ENCODE measurements at regions not wholly inside any gene's neighbourhood (a gene's known extent, or its start where the extent isn't known, plus 50 kb on each side); places are given as distances from the start of the nearest gene placed in this dataset.

DNA sequence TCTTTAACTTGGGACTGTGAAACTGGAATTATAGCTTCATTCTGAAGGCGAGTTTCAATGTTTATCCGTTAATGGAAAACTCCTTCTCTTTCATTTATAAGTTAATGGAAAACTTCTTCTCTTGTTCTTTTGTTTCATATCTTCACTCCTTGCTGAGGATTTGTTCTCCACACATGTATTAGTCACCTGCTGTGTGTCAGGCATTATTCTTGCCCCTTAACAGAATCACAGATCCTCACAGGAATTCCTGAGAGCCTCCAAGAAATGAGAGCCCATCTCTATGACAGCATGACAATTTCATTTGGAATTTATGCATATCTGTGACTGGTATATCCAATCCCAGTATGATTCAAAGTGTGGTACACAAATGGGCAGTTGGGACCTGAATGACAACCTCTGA, 545.8 kb downstream of the BCL11A start:
- H3K36me3 ChIP-seq (ENCODE audit: control insufficient read depth in 2 of 2, insufficient read depth in 2 of 2, low read length in 1 of 2) = no peaks in the 10 kb centered on the region
- no peak overlapping the region for H3K9ac ChIP-seq (ENCODE audit: control insufficient read depth, insufficient read depth, low read length)
- no TSS peak for BruUV-seq (replicated peaks)
- H4K20me1 ChIP-seq (ENCODE audit: control insufficient read depth, insufficient read depth) = no peaks in the 10 kb centered on the region
- intact Hi-C loops (cut with micrococcal nuclease; ENCODE audit: unreplicated experiment) (no loop called here), in situ Hi-C loops (cut with MboI) (no loop called here)
- ChIA-PET CTCF (no interaction called here), SMC1A (ENCODE audit: uncharacterized antibody, unreplicated experiment) (no interaction called here), RAD21 (ENCODE audit: unreplicated experiment) (no interaction called here), POLR2A (no interaction called here)
- TF ChIP-seq, protein P1, sequence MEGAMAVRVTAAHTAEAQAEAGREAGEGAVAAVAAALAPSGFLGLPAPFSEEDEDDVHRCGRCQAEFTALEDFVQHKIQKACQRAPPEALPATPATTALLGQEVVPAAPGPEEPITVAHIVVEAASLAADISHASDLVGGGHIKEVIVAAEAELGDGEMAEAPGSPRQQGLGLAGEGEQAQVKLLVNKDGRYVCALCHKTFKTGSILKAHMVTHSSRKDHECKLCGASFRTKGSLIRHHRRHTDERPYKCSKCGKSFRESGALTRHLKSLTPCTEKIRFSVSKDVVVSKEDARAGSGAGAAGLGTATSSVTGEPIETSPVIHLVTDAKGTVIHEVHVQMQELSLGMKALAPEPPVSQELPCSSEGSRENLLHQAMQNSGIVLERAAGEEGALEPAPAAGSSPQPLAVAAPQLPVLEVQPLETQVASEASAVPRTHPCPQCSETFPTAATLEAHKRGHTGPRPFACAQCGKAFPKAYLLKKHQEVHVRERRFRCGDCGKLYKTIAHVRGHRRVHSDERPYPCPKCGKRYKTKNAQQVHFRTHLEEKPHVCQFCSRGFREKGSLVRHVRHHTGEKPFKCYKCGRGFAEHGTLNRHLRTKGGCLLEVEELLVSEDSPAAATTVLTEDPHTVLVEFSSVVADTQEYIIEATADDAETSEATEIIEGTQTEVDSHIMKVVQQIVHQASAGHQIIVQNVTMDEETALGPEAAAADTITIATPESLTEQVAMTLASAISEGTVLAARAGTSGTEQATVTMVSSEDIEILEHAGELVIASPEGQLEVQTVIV (IDR thresholded peaks at IDR 0.05; ENCODE audit: borderline replicate concordance, partially characterized antibody) = no peak
- no peak for TF ChIP-seq NR2C1 (IDR thresholded peaks at IDR 0.05)
- no peak for TF ChIP-seq HDAC2 (IDR thresholded peaks at IDR 0.05)
- no peak for TF ChIP-seq SUZ12 (IDR thresholded peaks at IDR 0.05; ENCODE audit: unreplicated experiment)
- no peak for TF ChIP-seq BMI1 (IDR thresholded peaks at IDR 0.05; ENCODE audit: borderline replicate concordance)
- TF ChIP-seq, protein P2, sequence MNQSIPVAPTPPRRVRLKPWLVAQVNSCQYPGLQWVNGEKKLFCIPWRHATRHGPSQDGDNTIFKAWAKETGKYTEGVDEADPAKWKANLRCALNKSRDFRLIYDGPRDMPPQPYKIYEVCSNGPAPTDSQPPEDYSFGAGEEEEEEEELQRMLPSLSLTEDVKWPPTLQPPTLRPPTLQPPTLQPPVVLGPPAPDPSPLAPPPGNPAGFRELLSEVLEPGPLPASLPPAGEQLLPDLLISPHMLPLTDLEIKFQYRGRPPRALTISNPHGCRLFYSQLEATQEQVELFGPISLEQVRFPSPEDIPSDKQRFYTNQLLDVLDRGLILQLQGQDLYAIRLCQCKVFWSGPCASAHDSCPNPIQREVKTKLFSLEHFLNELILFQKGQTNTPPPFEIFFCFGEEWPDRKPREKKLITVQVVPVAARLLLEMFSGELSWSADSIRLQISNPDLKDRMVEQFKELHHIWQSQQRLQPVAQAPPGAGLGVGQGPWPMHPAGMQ (IDR thresholded peaks at IDR 0.05; ENCODE audit: borderline replicate concordance) = no peak
- no peak for TF ChIP-seq ZNF217 (IDR thresholded peaks at IDR 0.05)
- TF ChIP-seq, protein P3, sequence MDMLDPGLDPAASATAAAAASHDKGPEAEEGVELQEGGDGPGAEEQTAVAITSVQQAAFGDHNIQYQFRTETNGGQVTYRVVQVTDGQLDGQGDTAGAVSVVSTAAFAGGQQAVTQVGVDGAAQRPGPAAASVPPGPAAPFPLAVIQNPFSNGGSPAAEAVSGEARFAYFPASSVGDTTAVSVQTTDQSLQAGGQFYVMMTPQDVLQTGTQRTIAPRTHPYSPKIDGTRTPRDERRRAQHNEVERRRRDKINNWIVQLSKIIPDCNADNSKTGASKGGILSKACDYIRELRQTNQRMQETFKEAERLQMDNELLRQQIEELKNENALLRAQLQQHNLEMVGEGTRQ (IDR thresholded peaks at IDR 0.05; ENCODE audit: borderline replicate concordance, low read depth, low read length) = no peak
- no peaks in the 10 kb centered on the region for H3K4me1 ChIP-seq (ENCODE audit: control insufficient read depth, insufficient read depth, low read length)
- no peaks in the 10 kb centered on the region for H3K27me3 ChIP-seq (replicated peaks in 1 of 2; ENCODE audit: control insufficient read depth in 2 of 2, insufficient read depth in 2 of 2, low read length in 1 of 2)
- H3K79me2 ChIP-seq (ENCODE audit: control insufficient read depth, insufficient read depth, low read length) = no peaks in the 10 kb centered on the region
- DNase-seq (ENCODE audit: low read depth, low spot score) = no peak
- no peak overlapping the region for H3K27ac ChIP-seq (ENCODE audit: control insufficient read depth, insufficient read depth)
- ATAC-seq = no peak
- H3K4me2 ChIP-seq (ENCODE audit: control insufficient read depth, insufficient read depth) = no peak overlapping the region
- H2AFZ ChIP-seq (ENCODE audit: control insufficient read depth, low read depth, low read length) = no peak overlapping the region
- no peak overlapping the region for H3K4me3 ChIP-seq
- 17% methylated on average over 2 of the region's 2 CpGs for WGBS (ENCODE audit: insufficient coverage, insufficient replicate concordance, low lambda C conversion rate, missing lambda C conversion rate)
- FAIRE-seq = no peak
- H3K9me3 ChIP-seq (replicated peaks; ENCODE audit: control insufficient read depth, insufficient read depth, low read length) = no peaks in the 10 kb centered on the region

All from GM12878 (cell line).